GM12875 (cell line): ENCODE measurements at regions not wholly inside any gene's neighbourhood (a gene's known extent, or its start where the extent isn't known, plus 50 kb on each side); places are given as distances from the start of the nearest gene placed in this dataset.

Source experiments
- H3K4me3 ChIP-seq: one replicate; pipeline ENCODE4 v1.5.1; 2011; ENCODE audit warnings: low read depth, low read length, control low read depth
- CTCF ChIP-seq: IDR thresholded peaks from 2 replicates; pipeline ENCODE4 v1.5.1; 2011; ENCODE audit warnings: low read depth, mild to moderate bottlenecking, control low read depth, inconsistent platforms, low read length, moderate library complexity, borderline replicate concordance; ENCODE audit not compliant: insufficient read depth

GRCh38 chr1:221994274-221994698, 252.4 kb upstream of the DUSP10 start:
- no peak overlapping the region for H3K4me3 ChIP-seq
- TF ChIP-seq CTCF = no peak

GRCh38 chr1:221993444-221993948, 251.6 kb upstream of the DUSP10 start:
- TF ChIP-seq CTCF = no peak
- H3K4me3 ChIP-seq = no peak overlapping the region

- TF ChIP-seq CTCF = no peak
- no peak overlapping the region for H3K4me3 ChIP-seq
Measured at GRCh38 chr1:221992427-221992826, 250.5 kb upstream of the DUSP10 start.

- no peak overlapping the region for H3K4me3 ChIP-seq
- TF ChIP-seq CTCF = no peak
Measured at GRCh38 chr1:221991221-221991620, 249.3 kb upstream of the DUSP10 start.

- TF ChIP-seq CTCF = no peak
Measured at GRCh38 chr1:221989741-221990140, 247.9 kb upstream of the DUSP10 start.

GRCh38 chr1:221988829-221989228, 246.9 kb upstream of the DUSP10 start:
- no peak overlapping the region for H3K4me3 ChIP-seq
- no peak for TF ChIP-seq CTCF

More at GRCh38 chr1:221989741-221990140, 247.9 kb upstream of the DUSP10 start:
- H3K4me3 ChIP-seq = no peak overlapping the region

- no peak for TF ChIP-seq CTCF
- no peak overlapping the region for H3K4me3 ChIP-seq
Measured at GRCh38 chr1:221987860-221988520, 246.1 kb upstream of the DUSP10 start.
